Right cardiac atrium (tissue), 5 donors: ENCODE measurements at regions not wholly inside any gene's neighbourhood (a gene's known extent, or its start where the extent isn't known, plus 50 kb on each side); places are given as distances from the start of the nearest gene placed in this dataset.

ENCODE experiments used
- ATAC-seq, 2 donors: fragments of 200-7000 bp; cut with Tn5 transposase; one replicate each; pipeline versions ENCODE4 v1.8.0 to v1.9.1; 2020; ENCODE audit warnings: moderate library complexity in 2 of 2, mild to moderate bottlenecking in 1 of 2
- DNase-seq, 3 donors: peaks; one replicate each; pipeline ENCODE4 v3.0.0-alpha.2; 2020
- H3K27ac ChIP-seq: one replicate; pipeline ENCODE4 v1.5.1; 2013; ENCODE audit warnings: mild to moderate bottlenecking, low read length, control low read depth, moderate library complexity
- H3K27me3 ChIP-seq: one replicate; pipeline ENCODE4 v1.6.1; 2013; ENCODE audit not compliant: control insufficient read depth, insufficient read depth
- H3K4me1 ChIP-seq: one replicate; pipeline ENCODE4 v1.6.1; 2013; ENCODE audit warnings: low read length; ENCODE audit not compliant: control insufficient read depth, insufficient read depth
- H3K4me3 ChIP-seq: one replicate; pipeline ENCODE4 v1.5.1; 2013; ENCODE audit warnings: low read length, control low read depth
- H3K9me3 ChIP-seq: one replicate; pipeline ENCODE4 v1.6.1; 2013; ENCODE audit warnings: low read length; ENCODE audit not compliant: control insufficient read depth
- WGBS: extraction: QIAGEN DNeasy Blood & Tissue Kit; methylation state at CpG from one replicate; pipeline ENCODE4 v1.1.7; 2013; 5-methylcytosine and 5-hydroxymethylcytosine counted together
- intact Hi-C, 4 donors: fragments of 100-400 bp; cut with DNase I; formaldehyde crosslinking; loops; one replicate each; pipeline versions ENCODE4 v1.11.0 to v1.14.0; 2022 to 2023
- donor health status: healthy with polysubstance abuse.
- donor health status: DM: no; HTN: yes; CAD: no.
- donor health status: DM: no; HTN: no; CAD: no.
- donor health status: DM: no; HTN: yes; CAD: no; lungs with severe emphysema.
- donor health status: DM: yes; HTN: yes; CAD: no.

GRCh38 chr6:113147544-113147943, 709.6 kb upstream of the MARCKS start:
- H3K4me3 ChIP-seq: no peak overlapping the region
- intact Hi-C loops: no loop called here
- no peaks in the 10 kb centered on the region for H3K27me3 ChIP-seq
- 98% methylated on average over 2 of the region's 2 CpGs for WGBS
- no peak for ATAC-seq
- H3K9me3 ChIP-seq: no peaks in the 10 kb centered on the region
- H3K4me1 ChIP-seq: no peaks in the 10 kb centered on the region
- no peak for DNase-seq
- H3K27ac ChIP-seq: no peak overlapping the region

- DNase-seq: no peak
- no peaks in the 10 kb centered on the region for H3K27me3 ChIP-seq
- no peak for ATAC-seq
- H3K4me1 ChIP-seq: no peaks in the 10 kb centered on the region
- intact Hi-C loops: no loop called here
- H3K9me3 ChIP-seq: no peaks in the 10 kb centered on the region
- no peak overlapping the region for H3K4me3 ChIP-seq
- no peak overlapping the region for H3K27ac ChIP-seq
Measured at GRCh38 chr6:113148566-113148965, 708.6 kb upstream of the MARCKS start.

- H3K9me3 ChIP-seq: no peaks in the 10 kb centered on the region
- no peak overlapping the region for H3K27ac ChIP-seq
- WGBS: 88% methylated on average over 1 of the region's 1 CpG
- no peak overlapping the region for H3K4me3 ChIP-seq
- ATAC-seq: no peak
- intact Hi-C loops: no loop called here
- H3K4me1 ChIP-seq: no peaks in the 10 kb centered on the region
- no peak for DNase-seq
- H3K27me3 ChIP-seq: no peaks in the 10 kb centered on the region
Measured at GRCh38 chr6:113149511-113149910, 707.6 kb upstream of the MARCKS start.

GRCh38 chr6:113160306-113161017, 696.7 kb upstream of the MARCKS start:
- Histone ChIP-seq H3K4me3 (no peak overlapping the region), H3K4me1 (no peaks in the 10 kb centered on the region), H3K27me3 (no peaks in the 10 kb centered on the region), H3K9me3 (no peaks in the 10 kb centered on the region), H3K27ac (no peak overlapping the region)
- intact Hi-C loops: no loop called here
- WGBS: 64% methylated on average over 5 of the region's 5 CpGs
- no peak for ATAC-seq
- DNase-seq: no peak

GRCh38 chr6:113161018-113161315, 696.2 kb upstream of the MARCKS start:
- no peak for ATAC-seq
- intact Hi-C loops: no loop called here
- Histone ChIP-seq H3K9me3 (no peaks in the 10 kb centered on the region), H3K4me3 (no peak overlapping the region), H3K27me3 (no peaks in the 10 kb centered on the region), H3K4me1 (no peaks in the 10 kb centered on the region), H3K27ac (no peak overlapping the region)
- DNase-seq: no peak
- WGBS: 76% methylated on average over 1 of the region's 1 CpG

- no peaks in the 10 kb centered on the region for H3K27me3 ChIP-seq
- 94% methylated on average over 1 of the region's 1 CpG for WGBS
- H3K4me1 ChIP-seq: no peaks in the 10 kb centered on the region
- no peaks in the 10 kb centered on the region for H3K9me3 ChIP-seq
- H3K4me3 ChIP-seq: no peak overlapping the region
- intact Hi-C loops: no loop called here
- H3K27ac ChIP-seq: no peak overlapping the region
- DNase-seq (no peak), ATAC-seq (no peak)
Measured at GRCh38 chr6:113162739-113163138, 694.4 kb upstream of the MARCKS start.

GRCh38 chr6:113168057-113168456, 689.1 kb upstream of the MARCKS start:
- ATAC-seq (no peak), DNase-seq (no peak)
- Histone ChIP-seq H3K27ac (no peak overlapping the region), H3K9me3 (no peaks in the 10 kb centered on the region), H3K4me3 (no peak overlapping the region), H3K27me3 (no peaks in the 10 kb centered on the region), H3K4me1 (no peaks in the 10 kb centered on the region)
- intact Hi-C loops: no loop called here
- WGBS: 91% methylated on average over 1 of the region's 1 CpG

GRCh38 chr6:113169484-113169883, 687.7 kb upstream of the MARCKS start:
- ATAC-seq (no peak), DNase-seq (no peak)
- no peak overlapping the region for H3K4me3 ChIP-seq
- no peaks in the 10 kb centered on the region for H3K4me1 ChIP-seq
- intact Hi-C loops: no loop called here
- 96% methylated on average over 1 of the region's 1 CpG for WGBS
- no peaks in the 10 kb centered on the region for H3K9me3 ChIP-seq
- no peak overlapping the region for H3K27ac ChIP-seq
- H3K27me3 ChIP-seq: no peaks in the 10 kb centered on the region

GRCh38 chr6:113170454-113170853, 686.7 kb upstream of the MARCKS start:
- DNase-seq (no peak), ATAC-seq (no peak)
- Histone ChIP-seq H3K4me1 (no peaks in the 10 kb centered on the region), H3K27ac (no peak overlapping the region), H3K4me3 (no peak overlapping the region), H3K27me3 (no peaks in the 10 kb centered on the region), H3K9me3 (no peaks in the 10 kb centered on the region)
- intact Hi-C loops: no loop called here
- WGBS: 100% methylated on average over 1 of the region's 1 CpG

- no peaks in the 10 kb centered on the region for H3K27me3 ChIP-seq
- no peak overlapping the region for H3K4me3 ChIP-seq
- ATAC-seq: peak in 1 of 2 donors; percentile 36
- intact Hi-C loops: no loop called here
- H3K9me3 ChIP-seq: no peaks in the 10 kb centered on the region
- DNase-seq: no peak
- H3K27ac ChIP-seq: no peak overlapping the region
- no peaks in the 10 kb centered on the region for H3K4me1 ChIP-seq
- WGBS: 63% methylated on average over 3 of the region's 3 CpGs
Measured at GRCh38 chr6:113171882-113172281, 685.3 kb upstream of the MARCKS start.

GRCh38 chr6:113172531-113172966, 684.6 kb upstream of the MARCKS start:
- intact Hi-C loops: no loop called here

GRCh38 chr6:113178349-113178748, 678.8 kb upstream of the MARCKS start:
- no peak for ATAC-seq
- intact Hi-C loops: no loop called here
- Histone ChIP-seq H3K9me3 (no peaks in the 10 kb centered on the region), H3K27ac (no peak overlapping the region), H3K4me3 (no peak overlapping the region), H3K4me1 (no peaks in the 10 kb centered on the region), H3K27me3 (no peaks in the 10 kb centered on the region)
- DNase-seq: no peak

More at GRCh38 chr6:113172531-113172966, 684.6 kb upstream of the MARCKS start:
- no peaks in the 10 kb centered on the region for H3K4me1 ChIP-seq
- peak overlapping the region; percentile 70 for H3K27ac ChIP-seq
- WGBS: 11% methylated on average over 2 of the region's 2 CpGs
- no peaks in the 10 kb centered on the region for H3K27me3 ChIP-seq
- no peak overlapping the region for H3K4me3 ChIP-seq
- DNase-seq (peak; percentile 47 to 73 (median 62)), ATAC-seq (peak; percentile 94)
- no peaks in the 10 kb centered on the region for H3K9me3 ChIP-seq
